ENCODE measurements at regions not wholly inside any gene's neighbourhood (a gene's known extent, or its start where the extent isn't known, plus 50 kb on each side); places are given as distances from the start of the nearest gene placed in this dataset.
A peak's percentile ranks its signal among the peaks of the same experiment; 100 is the strongest.
"Not testable (repeated sequence)": the region's sequence is repeated elsewhere in the genome, so short reads cannot be mapped to it uniquely, and the experiment has no call there.

DNA sequence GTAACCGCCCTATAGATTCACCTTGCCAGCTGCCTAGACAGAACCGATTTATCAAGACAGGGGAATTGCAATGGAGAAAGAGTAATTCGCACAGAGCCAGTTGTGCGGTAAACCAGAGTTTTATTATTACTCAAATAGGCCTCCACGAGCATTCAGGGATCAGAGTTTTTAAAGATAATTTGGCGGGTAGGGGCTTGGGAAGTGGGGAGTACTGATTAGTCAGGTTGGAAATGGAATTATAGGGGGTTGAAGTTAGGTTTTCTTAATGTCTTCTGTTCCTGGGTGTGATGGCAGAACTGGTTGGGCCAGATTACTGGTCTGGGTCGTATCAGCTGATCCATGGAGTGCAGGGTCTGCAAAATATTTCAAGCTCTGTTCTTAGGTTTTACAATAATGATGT is 756.9 kb upstream of the ADGRB3 start:
- not testable (repeated sequence) for DNase-seq (ENCODE audit: low spot score)

DNA sequence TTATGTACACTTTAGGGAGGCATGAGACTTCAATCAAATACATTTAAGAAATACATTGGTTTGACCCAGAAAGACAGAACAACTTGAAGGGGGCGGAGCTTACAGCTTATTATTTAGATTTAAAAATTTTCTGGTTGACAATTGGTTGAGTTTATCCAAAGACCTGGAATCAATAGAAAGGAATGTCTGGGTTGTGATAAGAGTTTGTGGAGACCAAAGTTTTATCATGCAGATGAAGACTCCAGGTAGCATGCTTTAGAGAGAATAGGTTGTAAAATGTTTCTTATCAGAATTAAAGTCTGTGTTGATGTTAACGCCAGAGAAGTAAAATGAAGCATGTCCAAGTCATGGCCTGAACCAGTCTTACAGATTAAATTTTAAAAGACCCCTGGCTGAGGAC is 757.8 kb upstream of the ADGRB3 start:
- DNase-seq (ENCODE audit: low spot score) = no peak

DNA sequence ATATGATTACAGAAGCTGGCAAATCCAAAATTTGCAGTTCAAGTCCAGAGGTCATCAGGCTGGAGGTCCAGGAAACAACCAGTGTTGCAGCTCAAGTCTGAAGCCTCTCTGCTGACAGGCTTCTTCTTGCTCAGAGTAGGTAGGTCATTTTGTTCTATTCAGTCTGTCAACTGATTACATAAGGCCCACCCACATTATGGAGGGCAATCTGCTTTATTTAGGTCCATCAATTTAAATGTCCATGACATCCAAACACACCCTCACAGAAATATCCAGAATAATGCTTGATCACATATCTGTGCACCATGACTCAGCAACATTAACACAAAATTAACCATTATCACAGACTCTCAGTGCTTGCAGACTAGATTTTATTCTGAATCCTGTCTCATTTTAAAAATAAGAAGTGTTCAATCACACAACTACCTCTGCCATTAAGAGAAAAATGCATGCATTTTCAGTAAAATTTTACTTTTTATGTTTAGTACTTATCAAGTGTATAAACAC is 759.2 kb upstream of the ADGRB3 start:
- DNase-seq (ENCODE audit: low spot score) = no peak

- DNase-seq (ENCODE audit: low spot score) = no peak
These were observed 764.8 kb upstream of the ADGRB3 start for GRCh38 chr6:67870321-67870720.

DNA sequence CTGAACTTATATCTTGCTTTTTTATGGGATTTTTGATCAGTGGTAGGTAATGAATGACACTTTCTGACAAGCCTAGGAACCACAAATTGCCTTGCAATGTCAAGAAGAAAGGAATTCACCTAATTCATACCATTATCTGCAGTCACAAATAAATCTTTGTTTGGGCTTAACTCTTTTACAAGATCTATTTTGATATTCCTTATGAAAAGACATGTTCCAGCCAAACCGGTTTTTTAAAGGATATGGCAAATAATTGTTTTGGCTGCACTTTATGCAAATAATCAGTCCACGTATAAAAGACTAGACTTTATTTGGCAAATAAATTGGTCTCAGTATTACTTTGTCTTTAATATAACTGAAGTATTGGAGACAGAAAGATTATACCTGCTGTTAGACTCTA is 771.7 kb upstream of the ADGRB3 start:
- no peak for DNase-seq (ENCODE audit: low spot score)

- peak; percentile 10 for DNase-seq (ENCODE audit: low spot score)
These were observed 781.0 kb upstream of the ADGRB3 start for GRCh38 chr6:67854098-67854497.

GRCh38 chr6:67839818-67840217 is 795.3 kb upstream of the ADGRB3 start:
- DNase-seq (ENCODE audit: low spot score) = no peak

GRCh38 chr6:67825201-67825895 is 809.7 kb upstream of the ADGRB3 start:
- no peak for DNase-seq (ENCODE audit: low spot score)

- DNase-seq (ENCODE audit: low spot score) = no peak
These were observed 816.8 kb upstream of the ADGRB3 start for GRCh38 chr6:67818322-67818721.

- no peak for DNase-seq (ENCODE audit: low spot score)
These were observed 819.5 kb upstream of the ADGRB3 start for GRCh38 chr6:67815623-67816022.

DNA sequence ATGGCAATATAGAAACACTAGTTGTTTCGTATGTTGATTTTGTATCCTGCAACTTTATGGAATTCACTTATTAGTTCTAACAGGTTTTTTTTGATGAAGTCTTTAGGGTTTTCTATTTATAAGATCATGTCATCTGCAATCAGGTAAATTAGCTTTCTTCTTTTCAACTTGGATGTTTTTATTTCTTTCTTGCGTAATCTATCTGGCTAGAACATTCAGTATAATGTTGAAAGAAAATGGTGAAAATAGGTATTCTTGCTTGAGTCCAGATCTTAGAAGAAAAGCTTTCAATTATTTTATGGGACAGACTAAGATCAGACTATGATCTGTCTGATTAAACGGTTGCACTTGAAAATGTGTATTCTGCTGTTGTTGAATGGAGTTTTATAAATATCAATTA is 820.8 kb upstream of the ADGRB3 start:
- no peak for DNase-seq (ENCODE audit: low spot score)

GRCh38 chr6:67812693-67813092 is 822.4 kb upstream of the ADGRB3 start:
- DNase-seq (ENCODE audit: low spot score) = no peak

- no peak for DNase-seq (ENCODE audit: low spot score)
These were observed 823.0 kb upstream of the ADGRB3 start for GRCh38 chr6:67812125-67812524.

GRCh38 chr6:67811239-67812037 is 823.6 kb upstream of the ADGRB3 start:
- peak; percentile 25 for DNase-seq (ENCODE audit: low spot score)

DNA sequence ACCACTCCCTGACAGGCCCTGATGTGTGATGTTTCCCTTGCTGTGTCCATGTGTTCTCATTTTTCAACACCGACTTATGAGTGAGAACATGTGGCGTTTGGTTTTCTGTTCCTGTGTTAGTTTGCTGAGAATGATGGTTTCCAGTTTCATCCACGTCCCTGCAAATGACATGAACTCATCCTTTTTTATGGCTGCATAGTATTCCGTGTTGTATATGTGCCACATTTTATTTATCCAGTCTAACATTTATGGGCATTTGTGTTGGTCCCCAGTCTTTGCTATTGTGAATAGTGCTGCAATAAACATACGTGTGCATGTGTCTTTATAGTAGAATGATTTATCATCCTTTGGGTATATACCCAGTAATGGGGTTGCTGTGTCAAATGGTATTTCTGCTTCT is 830.3 kb upstream of the ADGRB3 start:
- not testable (repeated sequence) for DNase-seq (ENCODE audit: low spot score)

DNA sequence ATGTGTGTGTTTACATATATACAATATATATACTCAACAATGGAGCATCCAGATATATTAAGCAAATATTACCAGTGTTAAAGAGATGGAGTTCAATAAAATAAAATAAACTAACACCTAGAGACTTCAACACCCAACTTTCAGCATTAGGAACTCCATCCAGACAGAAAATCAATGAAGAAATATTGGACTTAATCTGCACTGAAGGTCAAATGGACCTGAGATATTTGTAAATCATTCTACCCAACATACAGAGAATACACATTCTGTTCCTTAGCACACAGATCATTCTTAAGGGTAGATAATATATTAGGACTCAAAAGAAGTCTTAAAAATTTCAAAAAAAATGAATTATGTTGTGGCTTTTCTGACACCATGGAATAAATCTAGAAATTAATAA is 832.3 kb upstream of the ADGRB3 start:
- DNase-seq (ENCODE audit: low spot score) = no peak

DNA sequence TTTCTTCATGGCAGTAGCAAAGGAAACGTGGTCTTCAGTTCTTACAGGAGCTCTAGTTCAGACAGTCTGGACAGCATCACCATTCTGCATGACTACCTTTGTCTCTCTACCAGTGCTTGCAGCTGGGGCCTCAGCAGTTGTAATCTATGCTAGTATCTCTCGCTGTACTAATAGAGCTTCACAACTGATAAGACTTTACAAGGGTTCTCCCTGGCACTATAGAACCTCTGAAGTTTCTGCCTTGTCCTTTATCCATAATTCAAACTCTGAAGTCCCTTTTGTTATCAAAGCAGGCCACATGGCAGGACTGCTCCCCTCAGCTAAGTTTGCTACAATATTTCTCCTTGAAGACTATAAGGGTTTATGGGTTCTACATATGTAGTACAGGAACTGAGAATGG is 842.1 kb upstream of the ADGRB3 start:
- DNase-seq (ENCODE audit: low spot score) = no peak

- DNase-seq (ENCODE audit: low spot score) = no peak
These were observed 844.5 kb upstream of the ADGRB3 start for GRCh38 chr6:67790569-67790968.

DNA sequence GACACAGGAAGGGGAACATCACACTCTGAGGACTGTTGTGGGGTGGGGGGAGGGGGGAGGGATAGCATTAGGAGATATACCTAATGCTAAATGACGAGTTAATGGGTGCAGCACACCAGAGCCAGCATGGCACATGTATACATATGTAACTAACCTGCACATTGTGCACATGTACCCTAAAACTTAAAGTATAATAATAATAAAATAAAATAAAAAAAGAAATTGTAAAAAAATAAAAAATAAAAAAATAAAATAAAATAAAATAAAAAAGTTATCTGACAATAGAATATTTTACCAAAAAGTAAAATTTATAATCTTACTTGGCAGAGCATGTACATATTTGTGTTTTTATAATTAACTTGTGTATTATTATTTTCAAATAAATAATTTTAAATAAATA is 848.0 kb upstream of the ADGRB3 start:
- not testable (repeated sequence) for DNase-seq (ENCODE audit: low spot score)

GRCh38 chr6:67779876-67780275 is 855.2 kb upstream of the ADGRB3 start:
- no peak for DNase-seq (ENCODE audit: low spot score)

DNA sequence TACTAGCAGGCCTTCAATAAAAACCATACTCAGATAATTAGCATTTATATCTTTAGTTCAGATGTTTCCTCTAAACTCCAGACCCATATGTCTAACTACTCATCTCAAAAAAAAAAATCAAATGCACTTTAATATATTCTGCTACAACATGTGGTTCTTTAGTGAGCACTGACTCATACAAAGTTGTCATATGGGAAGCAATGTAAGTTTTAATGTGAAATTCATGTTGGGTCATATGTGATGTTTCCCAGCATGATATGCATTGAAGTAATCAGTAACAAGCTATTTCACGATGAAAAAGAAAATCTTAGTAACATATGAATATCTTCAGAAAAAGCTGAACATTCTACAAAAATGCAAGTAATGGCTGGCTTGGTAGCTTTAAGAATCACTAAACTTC is 859.7 kb upstream of the ADGRB3 start:
- DNase-seq (ENCODE audit: low spot score) = no peak

DNA sequence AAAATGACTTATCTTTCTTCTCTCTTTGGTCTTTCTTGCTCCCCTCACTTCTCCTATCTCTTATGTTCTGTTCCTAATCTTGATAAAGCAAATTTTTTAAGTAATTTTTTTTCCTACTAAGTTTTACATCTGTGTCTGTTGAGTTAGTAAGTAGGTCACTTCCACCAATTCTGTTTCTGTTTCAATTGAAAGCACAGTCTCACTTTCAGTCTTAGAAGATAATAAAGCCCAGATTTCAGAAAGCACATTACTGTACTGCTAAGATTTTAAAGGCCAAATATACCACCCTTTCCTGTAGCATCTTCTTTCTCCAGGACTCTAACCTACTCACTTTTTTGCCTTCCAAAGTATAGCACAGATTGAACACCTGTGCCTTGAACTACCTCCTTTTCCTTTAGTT is 866.1 kb upstream of the ADGRB3 start:
- DNase-seq (ENCODE audit: low spot score) = no peak

Data from H4 (cell line).